ENCODE measurements at regions not wholly inside any gene's neighbourhood (a gene's known extent, or its start where the extent isn't known, plus 50 kb on each side); places are given as distances from the start of the nearest gene placed in this dataset.
"Not testable (repeated sequence)": the region's sequence is repeated elsewhere in the genome, so short reads cannot be mapped to it uniquely, and the experiment has no call there.

DNA sequence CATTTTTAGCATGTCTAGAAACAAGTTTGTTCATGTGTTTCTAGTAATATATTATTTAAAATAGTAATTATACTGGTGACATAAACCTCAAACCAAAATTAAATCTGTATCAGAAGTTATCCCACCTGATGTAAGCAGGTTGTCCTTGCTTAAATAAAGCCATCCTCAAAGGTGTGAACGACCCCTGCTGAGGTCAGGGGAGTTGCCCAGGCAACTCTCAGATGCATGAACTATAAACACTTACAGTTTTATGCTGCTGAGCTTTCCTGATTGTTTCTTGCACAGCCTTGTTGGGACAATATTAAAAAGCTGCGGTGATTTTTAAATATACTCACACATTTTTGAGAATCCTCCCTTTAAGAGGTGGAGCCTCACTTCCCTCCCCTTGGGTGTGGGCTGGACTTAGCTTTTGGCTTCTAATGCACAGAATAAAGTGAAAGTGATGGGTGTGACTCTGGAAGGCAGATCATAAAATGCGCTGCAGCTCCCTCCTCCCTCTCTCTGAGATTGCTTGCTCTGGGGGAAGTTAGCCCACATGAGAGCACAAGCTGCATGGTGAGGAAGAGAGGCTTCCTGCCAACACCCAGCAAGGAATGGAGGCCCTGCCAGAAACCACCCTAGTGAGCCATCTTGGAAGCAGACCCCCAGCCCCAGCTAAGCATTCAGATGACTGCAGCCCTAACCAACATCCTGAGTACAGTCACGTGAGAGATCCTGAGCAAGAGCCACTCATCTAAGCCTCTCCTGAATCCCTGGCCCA, 152.7 kb downstream of the SKIDA1 start:
- Histone ChIP-seq H3K9ac (ENCODE audit: insufficient read length, low read depth) (no peak overlapping the region), H3K4me3 (ENCODE audit: insufficient read length, low read depth) (no peak overlapping the region), H3K36me3 (ENCODE audit: insufficient read depth, insufficient read length, low read length) (no peaks in the 10 kb centered on the region), H3K4me1 (ENCODE audit: insufficient read depth, insufficient read length) (no peaks in the 10 kb centered on the region), H3K9me3 (ENCODE audit: insufficient read depth, low read length) (no peaks in the 10 kb centered on the region), H3K27me3 (ENCODE audit: insufficient read depth, insufficient read length) (no peaks in the 10 kb centered on the region)
- DNase-seq (ENCODE audit: low read depth, low spot score) = no peak
- TF ChIP-seq YY1 (IDR thresholded peaks at IDR 0.05; ENCODE audit: insufficient read depth, insufficient read length) (no peak), SUZ12 (IDR thresholded peaks at IDR 0.05; ENCODE audit: extremely low read depth, insufficient read depth, insufficient read length) (no peak), ZNF274 (IDR thresholded peaks at IDR 0.05; ENCODE audit: low read depth, low read length) (no peak)

DNA sequence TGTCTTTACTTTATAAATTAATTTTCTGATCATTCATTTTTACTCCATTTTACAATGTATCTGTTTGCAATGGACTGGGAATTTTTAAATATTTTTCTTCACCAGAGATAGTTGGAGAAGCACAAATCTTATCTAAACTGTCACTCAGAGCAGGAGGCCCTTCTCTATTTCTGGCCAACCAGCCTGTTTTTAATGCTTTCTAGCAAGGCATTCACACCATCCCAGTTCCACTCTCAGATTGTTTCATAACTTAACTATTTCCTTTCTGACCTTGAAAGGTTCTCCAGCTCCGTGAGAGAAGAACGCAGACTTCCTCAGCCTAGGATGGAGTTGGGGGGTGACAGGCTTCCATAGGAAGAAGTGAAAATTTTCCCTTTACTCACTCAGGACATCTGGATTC, 155.8 kb downstream of the SKIDA1 start:
- Histone ChIP-seq H3K27me3 (ENCODE audit: insufficient read depth, insufficient read length) (no peaks in the 10 kb centered on the region), H3K4me3 (ENCODE audit: insufficient read length, low read depth) (no peak overlapping the region), H3K9me3 (ENCODE audit: insufficient read depth, low read length) (no peaks in the 10 kb centered on the region), H3K36me3 (ENCODE audit: insufficient read depth, insufficient read length, low read length) (no peaks in the 10 kb centered on the region), H3K4me1 (ENCODE audit: insufficient read depth, insufficient read length) (no peaks in the 10 kb centered on the region), H3K9ac (ENCODE audit: insufficient read length, low read depth) (no peak overlapping the region)
- no peak for TF ChIP-seq YY1 (IDR thresholded peaks at IDR 0.05; ENCODE audit: insufficient read depth, insufficient read length)
- TF ChIP-seq SUZ12 (IDR thresholded peaks at IDR 0.05; ENCODE audit: extremely low read depth, insufficient read depth, insufficient read length) = no peak
- no peak for TF ChIP-seq ZNF274 (IDR thresholded peaks at IDR 0.05; ENCODE audit: low read depth, low read length)
- DNase-seq (ENCODE audit: low read depth, low spot score) = no peak

DNA sequence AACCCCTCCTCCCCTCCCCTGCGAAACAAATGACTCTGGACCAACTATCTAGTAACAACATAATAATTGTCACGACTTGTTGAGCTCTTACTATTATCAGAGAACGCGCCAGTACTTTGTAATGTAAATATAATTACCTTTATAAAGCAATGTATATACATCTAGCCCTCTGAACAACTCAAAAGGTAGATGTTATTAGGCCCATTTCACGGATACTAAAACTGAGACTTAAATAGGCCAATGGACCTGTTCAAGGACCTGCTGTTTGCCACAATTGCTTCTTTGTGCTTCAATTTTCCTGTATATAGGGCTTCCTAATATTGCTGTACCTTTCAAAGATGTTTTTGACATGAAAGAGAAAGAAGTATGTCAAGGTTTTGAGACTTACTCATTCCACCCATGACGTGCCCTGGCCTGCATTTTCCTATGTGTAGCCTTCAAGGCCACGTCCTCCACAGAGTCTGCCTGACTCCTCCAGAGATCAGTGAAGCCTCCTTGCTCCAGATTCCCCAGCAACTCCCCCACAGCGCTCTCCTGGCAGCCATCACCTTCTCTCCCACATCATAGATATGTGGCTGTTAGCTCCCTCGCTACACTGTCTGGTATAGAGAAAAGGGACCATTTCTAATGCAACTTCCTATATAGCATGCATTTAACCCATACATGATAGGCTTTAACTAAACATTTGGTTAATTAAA, 156.6 kb downstream of the SKIDA1 start:
- H3K36me3 ChIP-seq (ENCODE audit: insufficient read depth, insufficient read length, low read length) = no peaks in the 10 kb centered on the region
- no peak for DNase-seq (ENCODE audit: low read depth, low spot score)
- H3K4me3 ChIP-seq (ENCODE audit: insufficient read length, low read depth) = no peak overlapping the region
- no peaks in the 10 kb centered on the region for H3K9me3 ChIP-seq (ENCODE audit: insufficient read depth, low read length)
- TF ChIP-seq SUZ12 (IDR thresholded peaks at IDR 0.05; ENCODE audit: extremely low read depth, insufficient read depth, insufficient read length) (no peak), ZNF274 (IDR thresholded peaks at IDR 0.05; ENCODE audit: low read depth, low read length) (no peak), YY1 (IDR thresholded peaks at IDR 0.05; ENCODE audit: insufficient read depth, insufficient read length) (no peak)
- H3K4me1 ChIP-seq (ENCODE audit: insufficient read depth, insufficient read length) = no peaks in the 10 kb centered on the region
- no peaks in the 10 kb centered on the region for H3K27me3 ChIP-seq (ENCODE audit: insufficient read depth, insufficient read length)
- no peak overlapping the region for H3K9ac ChIP-seq (ENCODE audit: insufficient read length, low read depth)

DNA sequence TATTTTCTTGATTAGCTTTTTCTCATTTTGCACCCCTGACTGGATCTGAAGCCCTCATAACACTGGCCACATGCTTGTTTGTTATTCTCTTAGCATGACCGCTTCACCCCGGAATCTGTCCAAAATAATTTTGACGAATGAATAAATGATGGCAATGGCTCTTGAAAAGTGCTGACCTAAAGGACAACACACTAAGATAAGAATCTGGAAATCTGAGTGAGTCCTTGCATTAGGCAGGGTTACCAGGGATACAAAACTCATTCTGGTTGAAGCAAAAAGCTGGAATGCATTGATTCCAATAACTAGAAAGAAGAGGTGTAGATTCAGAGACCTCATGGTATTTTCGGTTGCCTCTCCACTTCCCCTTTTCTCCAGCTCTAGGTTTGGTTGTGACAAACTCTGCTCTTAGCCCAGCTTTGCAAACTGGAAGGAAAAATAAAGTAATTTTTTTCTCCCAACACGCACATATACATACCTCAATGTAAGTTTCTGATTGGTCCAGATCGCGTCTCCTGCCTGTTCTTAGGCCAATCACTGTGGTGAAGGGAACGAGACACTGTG, 157.4 kb downstream of the SKIDA1 start:
- no peak for TF ChIP-seq YY1 (IDR thresholded peaks at IDR 0.05; ENCODE audit: insufficient read depth, insufficient read length)
- TF ChIP-seq SUZ12 (IDR thresholded peaks at IDR 0.05; ENCODE audit: extremely low read depth, insufficient read depth, insufficient read length) = no peak
- no peak for TF ChIP-seq ZNF274 (IDR thresholded peaks at IDR 0.05; ENCODE audit: low read depth, low read length)
- Histone ChIP-seq H3K27me3 (ENCODE audit: insufficient read depth, insufficient read length) (no peaks in the 10 kb centered on the region), H3K4me1 (ENCODE audit: insufficient read depth, insufficient read length) (no peaks in the 10 kb centered on the region), H3K9me3 (ENCODE audit: insufficient read depth, low read length) (no peaks in the 10 kb centered on the region), H3K4me3 (ENCODE audit: insufficient read length, low read depth) (no peak overlapping the region), H3K36me3 (ENCODE audit: insufficient read depth, insufficient read length, low read length) (no peaks in the 10 kb centered on the region), H3K9ac (ENCODE audit: insufficient read length, low read depth) (no peak overlapping the region)
- DNase-seq (ENCODE audit: low read depth, low spot score) = no peak

DNA sequence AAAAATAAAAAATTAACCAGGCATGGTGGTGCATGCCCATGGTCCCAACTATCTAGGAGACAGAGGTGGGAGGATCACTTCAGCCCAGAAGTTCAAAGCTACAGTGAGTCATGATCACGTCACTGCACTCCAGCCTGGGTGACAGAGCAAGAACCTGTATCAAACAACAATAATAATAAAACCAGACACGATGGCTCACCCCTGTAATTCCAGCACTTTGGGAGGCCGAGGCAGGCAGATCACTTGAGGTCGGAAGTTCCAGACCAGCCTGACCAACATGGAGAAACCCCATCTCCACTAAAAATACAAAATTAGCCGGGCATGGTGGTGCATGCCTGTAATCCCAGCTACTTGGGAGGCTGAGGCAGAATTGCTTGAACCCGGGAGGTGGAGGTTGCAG, 159.4 kb downstream of the SKIDA1 start:
- H3K27me3 ChIP-seq (ENCODE audit: insufficient read depth, insufficient read length); H3K4me3 ChIP-seq (ENCODE audit: insufficient read length, low read depth); H3K9ac ChIP-seq (ENCODE audit: insufficient read length, low read depth): not testable (repeated sequence)

DNA sequence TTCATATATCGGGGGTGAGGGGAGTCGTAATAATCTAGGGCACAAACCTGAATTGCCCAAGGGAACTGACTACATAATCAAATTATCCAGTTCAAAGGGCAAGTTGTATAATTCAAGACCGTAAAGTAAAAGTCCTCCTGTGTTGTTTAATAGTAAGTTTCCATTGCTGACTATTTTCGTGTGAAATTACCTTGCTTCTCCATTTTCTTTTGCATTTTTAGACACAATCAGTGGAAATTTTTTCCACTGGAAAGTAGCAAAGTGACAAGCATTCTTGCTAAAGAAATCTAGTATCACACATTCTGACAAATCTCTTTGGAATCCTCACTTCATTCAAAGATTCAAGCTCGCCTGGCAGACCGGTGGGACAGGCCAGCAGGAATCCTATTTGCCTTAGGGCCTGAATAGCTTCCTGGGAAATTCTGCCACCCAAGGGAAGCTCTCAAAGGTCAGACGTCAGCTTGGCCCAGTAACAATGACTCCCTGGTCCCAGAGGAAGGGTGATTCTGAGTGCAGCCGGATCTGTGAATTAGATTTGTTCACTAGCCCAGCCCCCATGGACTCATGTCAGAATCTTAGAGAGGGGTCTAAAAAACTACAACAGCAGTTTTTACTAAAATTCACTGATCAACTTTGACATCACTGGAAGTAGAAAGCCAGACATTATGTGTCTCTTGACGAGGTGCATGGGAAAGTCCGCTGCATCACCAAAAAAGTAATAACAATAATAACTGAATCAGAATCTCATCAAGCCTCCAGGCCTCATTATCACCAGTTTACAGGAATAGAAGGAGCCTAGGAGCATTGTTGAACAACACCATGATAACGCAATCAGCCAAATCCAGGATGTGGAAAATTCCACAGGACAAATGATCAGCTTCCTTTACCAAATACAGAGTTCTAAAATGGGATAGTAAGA, 161.0 kb downstream of the SKIDA1 start:
- Histone ChIP-seq H3K4me3 (ENCODE audit: insufficient read length, low read depth) (no peak overlapping the region), H3K9ac (ENCODE audit: insufficient read length, low read depth) (peak overlapping the region; percentile 71), H3K4me1 (ENCODE audit: insufficient read depth, insufficient read length) (peaks cover 2% of the 10 kb centered on the region), H3K36me3 (ENCODE audit: insufficient read depth, insufficient read length, low read length) (no peaks in the 10 kb centered on the region), H3K27me3 (ENCODE audit: insufficient read depth, insufficient read length) (no peaks in the 10 kb centered on the region), H3K9me3 (ENCODE audit: insufficient read depth, low read length) (no peaks in the 10 kb centered on the region)
- peak; percentile 87 for DNase-seq (ENCODE audit: low read depth, low spot score)
- TF ChIP-seq SUZ12 (IDR thresholded peaks at IDR 0.05; ENCODE audit: extremely low read depth, insufficient read depth, insufficient read length) (no peak), ZNF274 (IDR thresholded peaks at IDR 0.05; ENCODE audit: low read depth, low read length) (no peak), YY1 (IDR thresholded peaks at IDR 0.05; ENCODE audit: insufficient read depth, insufficient read length) (no peak)

More for the DNA sequence above, 159.4 kb downstream of the SKIDA1 start:
- not testable (repeated sequence) for H3K9me3 ChIP-seq (ENCODE audit: insufficient read depth, low read length); H3K36me3 ChIP-seq (ENCODE audit: insufficient read depth, insufficient read length, low read length); H3K4me1 ChIP-seq (ENCODE audit: insufficient read depth, insufficient read length); DNase-seq (ENCODE audit: low read depth, low spot score)

Data from NT2/D1 (cell line).